ENCODE measurements at regions not wholly inside any gene's neighbourhood (a gene's known extent, or its start where the extent isn't known, plus 50 kb on each side); places are given as distances from the start of the nearest gene placed in this dataset.
A peak's percentile ranks its signal among the peaks of the same experiment; 100 is the strongest.

GRCh38 chr2:172230889-172231401, 128.2 kb upstream of the DLX2 start:
- DNase-seq (ENCODE audit: low spot score) (no peak), FAIRE-seq (no peak)

GRCh38 chr2:172231508-172231907, 128.8 kb upstream of the DLX2 start:
- DNase-seq (ENCODE audit: low spot score), result no peak
- no peak for FAIRE-seq

GRCh38 chr2:172232708-172233396, 130.2 kb upstream of the DLX2 start:
- DNase-seq (ENCODE audit: low spot score), result no peak

GRCh38 chr2:172233987-172234715, 131.5 kb upstream of the DLX2 start:
- FAIRE-seq (no peak), DNase-seq (ENCODE audit: low spot score) (no peak)

More at GRCh38 chr2:172232708-172233396, 130.2 kb upstream of the DLX2 start:
- no peak for FAIRE-seq

GRCh38 chr2:172234716-172235691, 132.3 kb upstream of the DLX2 start:
- DNase-seq (ENCODE audit: low spot score) (no peak), FAIRE-seq (no peak)

- DNase-seq (ENCODE audit: low spot score) (no peak), FAIRE-seq (no peak)
These were observed 137.4 kb upstream of the DLX2 start for GRCh38 chr2:172239944-172240590.

- DNase-seq (ENCODE audit: low spot score), result no peak
- no peak for FAIRE-seq
These were observed 138.5 kb upstream of the DLX2 start for GRCh38 chr2:172241222-172241621.

- DNase-seq (ENCODE audit: low spot score), result no peak
- no peak for FAIRE-seq
These were observed 139.8 kb upstream of the DLX2 start for GRCh38 chr2:172242471-172242870.

GRCh38 chr2:172242961-172243360, 140.3 kb upstream of the DLX2 start:
- DNase-seq (ENCODE audit: low spot score) (no peak), FAIRE-seq (no peak)

- FAIRE-seq, result no peak
- DNase-seq (ENCODE audit: low spot score), result no peak
These were observed 141.9 kb upstream of the DLX2 start for GRCh38 chr2:172244419-172245130.

GRCh38 chr2:172246649-172247048, 143.9 kb upstream of the DLX2 start:
- peak; percentile 32 for DNase-seq (ENCODE audit: low spot score)

GRCh38 chr2:172247203-172247602, 144.5 kb upstream of the DLX2 start:
- FAIRE-seq (no peak), DNase-seq (ENCODE audit: low spot score) (peak; percentile 51)

More at GRCh38 chr2:172246649-172247048, 143.9 kb upstream of the DLX2 start:
- no peak for FAIRE-seq

GRCh38 chr2:172248381-172248780, 145.7 kb upstream of the DLX2 start:
- FAIRE-seq (no peak), DNase-seq (ENCODE audit: low spot score) (no peak)

GRCh38 chr2:172248785-172249187, 146.1 kb upstream of the DLX2 start:
- DNase-seq (ENCODE audit: low spot score), result peak; percentile 88
- FAIRE-seq, result peak; percentile 43

- DNase-seq (ENCODE audit: low spot score), result no peak
- FAIRE-seq, result no peak
These were observed 146.6 kb upstream of the DLX2 start for GRCh38 chr2:172249334-172249733.

GRCh38 chr2:172249986-172250385, 147.3 kb upstream of the DLX2 start:
- peak; percentile 80 for FAIRE-seq
- peak; percentile 83 for DNase-seq (ENCODE audit: low spot score)

GRCh38 chr2:172251231-172251630, 148.5 kb upstream of the DLX2 start:
- FAIRE-seq (no peak), DNase-seq (ENCODE audit: low spot score) (peak; percentile 35)

- FAIRE-seq (no peak), DNase-seq (ENCODE audit: low spot score) (no peak)
These were observed 149.5 kb upstream of the DLX2 start for GRCh38 chr2:172252154-172252553.

- DNase-seq (ENCODE audit: low spot score) (peak; percentile 99), FAIRE-seq (peak; percentile 93)
These were observed 150.7 kb upstream of the DLX2 start for GRCh38 chr2:172253190-172254052.
